Neural progenitor cell (in vitro differentiated cells): ENCODE measurements at regions not wholly inside any gene's neighbourhood (a gene's known extent, or its start where the extent isn't known, plus 50 kb on each side); places are given as distances from the start of the nearest gene placed in this dataset.
A peak's percentile ranks its signal among the peaks of the same experiment; 100 is the strongest.

ENCODE experiments used
- DNase-seq: peaks from one replicate; pipeline ENCODE4 v3.0.0-alpha.2; 2016; ENCODE audit warnings: low spot score
- H2AFZ ChIP-seq: fragments of 200-600 bp; sonication (generic); replicated peaks from 2 replicates; pipeline ENCODE4 v1.6.1; 2016; ENCODE audit warnings: antibody characterized with exemption
- H3F3A ChIP-seq: fragments of 200-600 bp; sonication (generic); 2 replicates; pipeline ENCODE4 v1.6.1; 2016; ENCODE audit warnings: antibody characterized with exemption, low read depth
- H3K27ac ChIP-seq: fragments of 200-600 bp; sonication (generic); 2 replicates; pipeline ENCODE4 v1.5.1; 2016; ENCODE audit warnings: mild to moderate bottlenecking
- H3K27me3 ChIP-seq: fragments of 200-600 bp; sonication (generic); 2 replicates; pipeline ENCODE4 v1.6.1; 2016; ENCODE audit warnings: mild to moderate bottlenecking, moderate library complexity
- H3K36me3 ChIP-seq: fragments of 200-600 bp; sonication (generic); 2 replicates; pipeline ENCODE4 v1.5.1; 2016
- H3K4me1 ChIP-seq: fragments of 200-600 bp; sonication (generic); 2 replicates; pipeline ENCODE4 v1.6.1; 2016; ENCODE audit warnings: mixed run types
- H3K4me2 ChIP-seq: fragments of 200-600 bp; sonication (generic); 2 replicates; pipeline ENCODE4 v1.6.1; 2016
- H3K4me3 ChIP-seq: fragments of 200-600 bp; sonication (generic); 2 replicates; pipeline ENCODE4 v1.5.1; 2016
- H3K79me2 ChIP-seq: fragments of 200-600 bp; sonication (generic); 2 replicates; pipeline ENCODE4 v1.6.1; 2016; ENCODE audit warnings: low read depth
- H3K9ac ChIP-seq: fragments of 200-600 bp; sonication (generic); 2 replicates; pipeline ENCODE4 v1.6.1; 2016
- H3K9me3 ChIP-seq: fragments of 200-600 bp; sonication (generic); 2 replicates; pipeline ENCODE4 v1.5.1; 2016; ENCODE audit warnings: low read depth
- H4K20me1 ChIP-seq: fragments of 200-600 bp; sonication (generic); 2 replicates; pipeline ENCODE4 v1.6.1; 2016; ENCODE audit warnings: low read depth
- H3K27ac Mint-ChIP-seq: 3 replicates; pipeline ENCODE4 v1.8.0; 2021; ENCODE audit warnings: mixed read lengths
- H3K27me3 Mint-ChIP-seq: 2 replicates; pipeline ENCODE4 v1.8.0; 2022; ENCODE audit warnings: low read depth, mild to moderate bottlenecking, inconsistent platforms, moderate library complexity, mixed read lengths; ENCODE audit not compliant: insufficient read depth
- H3K36me3 Mint-ChIP-seq: 3 replicates; pipeline ENCODE4 v1.8.0; 2021; ENCODE audit warnings: mixed read lengths
- H3K4me1 Mint-ChIP-seq: 3 replicates; pipeline ENCODE4 v1.8.0; 2021; ENCODE audit warnings: mixed read lengths
- H3K4me3 Mint-ChIP-seq: 3 replicates; pipeline ENCODE4 v1.8.0; 2021; ENCODE audit warnings: mild to moderate bottlenecking, moderate library complexity, mixed read lengths
- H3K9me3 Mint-ChIP-seq: 3 replicates; pipeline ENCODE4 v1.8.0; 2020; ENCODE audit warnings: mixed read lengths
- CTCF ChIP-seq: fragments of 200-600 bp; sonication (generic); IDR thresholded peaks from 2 replicates; pipeline ENCODE4 v1.5.1; 2017; ENCODE audit warnings: antibody characterized with exemption, mild to moderate bottlenecking
- EZH2 ChIP-seq: fragments of 200-600 bp; sonication (generic); IDR thresholded peaks from 2 replicates; pipeline ENCODE4 v1.6.1; 2017; ENCODE audit warnings: antibody characterized with exemption, mild to moderate bottlenecking, moderate library complexity
- EZH2phosphoT487 ChIP-seq: fragments of 200-600 bp; sonication (generic); IDR thresholded peaks from 2 replicates; pipeline ENCODE4 v1.6.1; 2017; ENCODE audit warnings: antibody characterized with exemption

GRCh38 chr6:103534095-103534494 lies 1325.6 kb downstream of the HACE1 start:
- no peak overlapping the region for H3K27ac ChIP-seq
- H3F3A ChIP-seq = peaks cover 16% of the 10 kb centered on the region
- no peaks in the 10 kb centered on the region for H3K9me3 ChIP-seq
- H3K4me1 ChIP-seq = peaks cover 32% of the 10 kb centered on the region
- no peak overlapping the region for H3K27ac Mint-ChIP-seq
- H3K4me3 Mint-ChIP-seq = no peak overlapping the region
- H3K9me3 Mint-ChIP-seq = no peaks in the 10 kb centered on the region
- DNase-seq = no peak
- H2AFZ ChIP-seq = no peak overlapping the region
- H4K20me1 ChIP-seq = no peaks in the 10 kb centered on the region
- peak overlapping the region; percentile 40 for H3K4me2 ChIP-seq
- no peaks in the 10 kb centered on the region for H3K36me3 Mint-ChIP-seq
- no peaks in the 10 kb centered on the region for H3K27me3 ChIP-seq
- H3K4me3 ChIP-seq = no peak overlapping the region
- no peaks in the 10 kb centered on the region for H3K27me3 Mint-ChIP-seq
- H3K79me2 ChIP-seq = no peaks in the 10 kb centered on the region
- H3K4me1 Mint-ChIP-seq = peaks cover 11% of the 10 kb centered on the region
- H3K9ac ChIP-seq = no peak overlapping the region
- no peaks in the 10 kb centered on the region for H3K36me3 ChIP-seq
- no peak for TF ChIP-seq EZH2phosphoT487
- TF ChIP-seq EZH2 = no peak
- no peak for TF ChIP-seq CTCF

- Mint-ChIP-seq H3K4me1 (no peaks in the 10 kb centered on the region), H3K27me3 (no peaks in the 10 kb centered on the region), H3K27ac (no peak overlapping the region), H3K36me3 (no peaks in the 10 kb centered on the region), H3K4me3 (no peak overlapping the region), H3K9me3 (peaks cover 2% of the 10 kb centered on the region)
- Histone ChIP-seq H3F3A (no peaks in the 10 kb centered on the region), H3K4me1 (no peaks in the 10 kb centered on the region), H3K9ac (no peak overlapping the region), H3K4me2 (no peak overlapping the region), H4K20me1 (no peaks in the 10 kb centered on the region), H3K4me3 (no peak overlapping the region), H3K79me2 (no peaks in the 10 kb centered on the region), H3K27ac (no peak overlapping the region), H3K36me3 (no peaks in the 10 kb centered on the region), H2AFZ (no peak overlapping the region), H3K27me3 (no peaks in the 10 kb centered on the region), H3K9me3 (no peaks in the 10 kb centered on the region)
- DNase-seq = no peak
- TF ChIP-seq EZH2phosphoT487 = no peak
- TF ChIP-seq CTCF = no peak
- no peak for TF ChIP-seq EZH2
These were observed 1337.7 kb downstream of the HACE1 start for GRCh38 chr6:103522045-103522444.

GRCh38 chr6:103516336-103516735 lies 1343.4 kb downstream of the HACE1 start:
- TF ChIP-seq CTCF (no peak), EZH2 (no peak)
- no peaks in the 10 kb centered on the region for H3K27me3 ChIP-seq
- H3K79me2 ChIP-seq = no peaks in the 10 kb centered on the region
- H2AFZ ChIP-seq = no peak overlapping the region
- H3K9me3 ChIP-seq = no peaks in the 10 kb centered on the region
- H4K20me1 ChIP-seq = no peaks in the 10 kb centered on the region
- H3K36me3 ChIP-seq = no peaks in the 10 kb centered on the region
- H3K4me3 ChIP-seq = no peak overlapping the region
- Mint-ChIP-seq H3K4me1 (peaks cover 9% of the 10 kb centered on the region), H3K27ac (no peak overlapping the region), H3K27me3 (no peaks in the 10 kb centered on the region), H3K4me3 (no peak overlapping the region), H3K9me3 (no peaks in the 10 kb centered on the region), H3K36me3 (no peaks in the 10 kb centered on the region)
- H3K4me1 ChIP-seq = no peaks in the 10 kb centered on the region
- no peak overlapping the region for H3K4me2 ChIP-seq
- no peaks in the 10 kb centered on the region for H3F3A ChIP-seq
- no peak overlapping the region for H3K27ac ChIP-seq
- peak; percentile 31 for DNase-seq
- no peak overlapping the region for H3K9ac ChIP-seq

- Histone ChIP-seq H3K79me2 (no peaks in the 10 kb centered on the region), H3F3A (no peaks in the 10 kb centered on the region), H3K36me3 (no peaks in the 10 kb centered on the region), H3K4me2 (no peak overlapping the region), H3K27me3 (no peaks in the 10 kb centered on the region), H3K4me3 (no peak overlapping the region), H4K20me1 (no peaks in the 10 kb centered on the region), H3K9me3 (no peaks in the 10 kb centered on the region), H2AFZ (no peak overlapping the region), H3K27ac (no peak overlapping the region), H3K4me1 (no peaks in the 10 kb centered on the region), H3K9ac (no peak overlapping the region)
- no peaks in the 10 kb centered on the region for H3K36me3 Mint-ChIP-seq
- no peak for DNase-seq
- no peak overlapping the region for H3K4me3 Mint-ChIP-seq
- peaks cover 4% of the 10 kb centered on the region for H3K27me3 Mint-ChIP-seq
- peaks cover 4% of the 10 kb centered on the region for H3K4me1 Mint-ChIP-seq
- H3K27ac Mint-ChIP-seq = no peak overlapping the region
- no peaks in the 10 kb centered on the region for H3K9me3 Mint-ChIP-seq
- no peak for TF ChIP-seq EZH2
- no peak for TF ChIP-seq EZH2phosphoT487
- TF ChIP-seq CTCF = no peak
These were observed 1352.7 kb downstream of the HACE1 start for GRCh38 chr6:103507052-103507451.
